IPS-20b (cell line): ENCODE measurements at regions not wholly inside any gene's neighbourhood (a gene's known extent, or its start where the extent isn't known, plus 50 kb on each side); places are given as distances from the start of the nearest gene placed in this dataset.
A peak's percentile ranks its signal among the peaks of the same experiment; 100 is the strongest.
"Not testable (repeated sequence)": the region's sequence is repeated elsewhere in the genome, so short reads cannot be mapped to it uniquely, and the experiment has no call there.

Source experiments
- H3K27ac ChIP-seq: one replicate; pipeline ENCODE4 v1.5.1; 2013; ENCODE audit warnings: low read length
- H3K27me3 ChIP-seq: 2 replicates; pipeline ENCODE4 v1.6.1; 2013; ENCODE audit warnings: mild to moderate bottlenecking, low read length, inconsistent platforms; ENCODE audit not compliant: insufficient read depth
- H3K36me3 ChIP-seq: 2 replicates; pipeline ENCODE4 v1.6.1; 2013; ENCODE audit warnings: low read depth, mild to moderate bottlenecking, inconsistent platforms, low read length, moderate library complexity; ENCODE audit not compliant: insufficient read depth
- H3K4me1 ChIP-seq: 2 replicates; pipeline ENCODE4 v1.6.1; 2013; ENCODE audit warnings: mild to moderate bottlenecking, control low read depth, inconsistent platforms, low read length, moderate library complexity; ENCODE audit not compliant: insufficient read depth
- H3K4me3 ChIP-seq: 2 replicates; pipeline ENCODE4 v1.5.1; 2013; ENCODE audit warnings: mild to moderate bottlenecking, low read length, inconsistent platforms
- H3K9ac ChIP-seq: 2 replicates; pipeline ENCODE4 v1.6.1; 2013; ENCODE audit warnings: low read depth, mild to moderate bottlenecking, inconsistent platforms, low read length, moderate library complexity
- H3K9me3 ChIP-seq: 2 replicates; pipeline ENCODE4 v1.6.1; 2013; ENCODE audit warnings: mild to moderate bottlenecking, low read depth, low read length, inconsistent platforms; ENCODE audit not compliant: insufficient read depth

GRCh38 chr18:9016633-9017166 lies 85.8 kb upstream of the NDUFV2 start:
- no peak overlapping the region for H3K27ac ChIP-seq

DNA sequence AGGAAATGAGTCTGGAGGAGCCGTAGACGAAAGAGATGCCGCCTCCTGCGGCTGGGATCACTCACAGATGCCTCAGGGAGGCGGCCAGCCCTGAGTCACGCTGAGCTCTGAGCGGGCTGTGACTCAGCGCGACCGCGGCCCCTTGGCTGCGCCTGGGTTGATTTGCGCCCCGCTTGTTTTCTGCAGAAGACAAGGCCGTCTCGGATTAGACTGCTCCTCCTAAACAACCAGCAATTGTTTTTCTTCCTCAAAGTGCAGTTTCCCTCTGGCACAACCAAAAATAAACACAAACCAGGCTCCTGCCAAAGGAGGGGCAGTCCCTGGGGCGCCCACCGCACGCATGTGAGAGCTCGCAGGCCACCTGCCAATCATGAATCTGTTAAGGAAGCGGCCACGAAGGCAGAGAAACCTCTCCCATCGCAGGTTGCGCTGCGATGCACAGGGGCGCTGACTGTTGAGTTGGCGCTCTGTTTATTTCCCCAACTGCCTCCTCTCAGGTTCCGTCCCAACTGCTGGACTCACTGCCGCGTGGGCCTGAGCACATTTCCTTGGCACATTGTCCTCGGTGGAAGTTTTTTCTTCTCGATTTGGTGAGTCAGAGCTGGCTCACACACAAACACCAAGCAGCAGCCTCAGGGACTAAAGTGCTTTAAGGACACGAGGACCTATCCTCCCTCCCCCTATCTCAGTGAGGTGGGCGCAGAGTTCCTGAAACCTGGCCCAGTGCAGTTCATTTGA lies 85.2 kb upstream of the NDUFV2 start:
- Histone ChIP-seq H3K4me1 (peaks cover 11% of the 10 kb centered on the region; the same call in 1 of the 2 replicates), H3K9me3 (no peaks in the 10 kb centered on the region; the same call in 1 of the 2 replicates), H3K27me3 (no peaks in the 10 kb centered on the region), H3K36me3 (no peaks in the 10 kb centered on the region), H3K4me3 (no peak overlapping the region), H3K9ac (peak overlapping the region; percentile 57; the same call in 1 of the 2 replicates), H3K27ac (no peak overlapping the region)

More at GRCh38 chr18:9016633-9017166, 85.8 kb upstream of the NDUFV2 start:
- no peaks in the 10 kb centered on the region for H3K36me3 ChIP-seq
- no peak overlapping the region for H3K4me3 ChIP-seq
- peak overlapping the region; percentile 57; the same call in 1 of the 2 replicates for H3K9ac ChIP-seq
- H3K4me1 ChIP-seq, result peaks cover 10% of the 10 kb centered on the region; the same call in 1 of the 2 replicates
- H3K9me3 ChIP-seq, result no peaks in the 10 kb centered on the region; the same call in 1 of the 2 replicates
- H3K27me3 ChIP-seq, result no peaks in the 10 kb centered on the region

DNA sequence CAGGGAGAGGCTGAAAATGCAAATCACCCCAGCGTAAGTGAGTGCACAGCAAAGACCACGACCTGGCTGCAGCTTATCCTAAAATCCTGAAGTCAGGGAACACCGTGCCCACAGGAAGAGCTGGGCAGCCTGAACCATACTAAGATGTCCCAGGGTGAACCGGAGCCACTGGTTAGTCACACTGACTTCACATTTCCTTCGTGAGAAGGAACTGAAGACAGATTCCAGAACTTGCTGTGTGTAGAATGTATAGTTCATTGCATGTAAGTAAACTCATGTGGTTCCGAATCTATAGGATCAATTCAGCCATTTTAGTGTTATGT lies 84.6 kb upstream of the NDUFV2 start:
- H3K27me3 ChIP-seq, result no peaks in the 10 kb centered on the region
- peak overlapping the region; percentile 40; the same call in 1 of the 2 replicates for H3K9ac ChIP-seq
- no peak overlapping the region for H3K4me3 ChIP-seq
- peaks cover 16% of the 10 kb centered on the region; the same call in 1 of the 2 replicates for H3K4me1 ChIP-seq
- no peaks in the 10 kb centered on the region for H3K36me3 ChIP-seq
- H3K27ac ChIP-seq, result no peak overlapping the region
- H3K9me3 ChIP-seq, result no peaks in the 10 kb centered on the region; the same call in 1 of the 2 replicates

GRCh38 chr18:9019135-9019534 lies 83.4 kb upstream of the NDUFV2 start:
- Histone ChIP-seq H3K9me3 (no peaks in the 10 kb centered on the region; the same call in 1 of the 2 replicates), H3K4me3 (no peak overlapping the region), H3K27me3 (no peaks in the 10 kb centered on the region), H3K27ac (no peak overlapping the region), H3K36me3 (no peaks in the 10 kb centered on the region), H3K4me1 (peaks cover 18% of the 10 kb centered on the region; the same call in 1 of the 2 replicates), H3K9ac (no peak overlapping the region)

DNA sequence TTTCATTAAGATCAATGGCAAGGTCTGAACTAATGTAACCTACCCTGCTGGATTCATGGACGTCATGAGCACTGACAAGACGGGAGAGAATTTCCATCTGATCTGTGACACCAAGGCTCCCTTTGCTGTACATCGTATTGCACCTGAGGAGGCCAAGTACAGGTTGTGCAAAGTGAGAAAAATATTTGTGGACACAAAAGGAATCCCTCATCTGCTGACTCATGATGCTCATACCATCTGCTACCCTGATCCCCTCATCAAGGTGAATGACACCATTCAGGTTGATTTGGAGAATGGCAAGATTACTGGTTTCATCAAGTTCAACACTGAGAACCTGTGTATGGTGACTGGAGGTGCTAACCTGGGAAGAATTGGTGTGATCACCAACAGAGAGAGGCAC lies 82.3 kb upstream of the NDUFV2 start:
- Histone ChIP-seq H3K27me3 (no peaks in the 10 kb centered on the region), H3K9ac (no peak overlapping the region), H3K4me1 (peaks cover 18% of the 10 kb centered on the region; the same call in 1 of the 2 replicates), H3K4me3 (no peak overlapping the region), H3K36me3 (no peaks in the 10 kb centered on the region), H3K9me3 (no peaks in the 10 kb centered on the region; the same call in 1 of the 2 replicates), H3K27ac (no peak overlapping the region)

DNA sequence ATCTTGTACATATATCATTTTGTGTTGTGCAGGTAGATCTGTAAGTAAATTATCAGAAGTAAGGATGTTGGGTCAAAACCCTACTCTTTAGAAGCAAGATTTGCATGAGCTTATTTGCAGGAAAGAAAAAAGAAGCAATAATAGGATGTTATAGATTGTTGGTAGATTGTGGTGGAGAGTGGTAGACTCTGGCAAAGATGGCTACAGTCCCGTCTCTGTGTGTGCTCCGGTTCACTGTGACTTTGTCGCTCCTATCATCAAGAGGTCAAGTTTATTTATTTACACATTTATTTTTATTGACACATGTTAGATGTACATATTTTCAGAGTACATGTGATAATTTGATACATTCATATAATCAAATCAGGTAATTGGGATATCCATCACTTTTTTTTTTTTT lies 81.0 kb upstream of the NDUFV2 start:
- Histone ChIP-seq H3K9ac (no peak overlapping the region), H3K27me3 (no peaks in the 10 kb centered on the region), H3K9me3 (no peaks in the 10 kb centered on the region; the same call in 1 of the 2 replicates), H3K27ac (no peak overlapping the region), H3K4me3 (no peak overlapping the region), H3K4me1 (peaks cover 16% of the 10 kb centered on the region; the same call in 1 of the 2 replicates), H3K36me3 (no peaks in the 10 kb centered on the region)

DNA sequence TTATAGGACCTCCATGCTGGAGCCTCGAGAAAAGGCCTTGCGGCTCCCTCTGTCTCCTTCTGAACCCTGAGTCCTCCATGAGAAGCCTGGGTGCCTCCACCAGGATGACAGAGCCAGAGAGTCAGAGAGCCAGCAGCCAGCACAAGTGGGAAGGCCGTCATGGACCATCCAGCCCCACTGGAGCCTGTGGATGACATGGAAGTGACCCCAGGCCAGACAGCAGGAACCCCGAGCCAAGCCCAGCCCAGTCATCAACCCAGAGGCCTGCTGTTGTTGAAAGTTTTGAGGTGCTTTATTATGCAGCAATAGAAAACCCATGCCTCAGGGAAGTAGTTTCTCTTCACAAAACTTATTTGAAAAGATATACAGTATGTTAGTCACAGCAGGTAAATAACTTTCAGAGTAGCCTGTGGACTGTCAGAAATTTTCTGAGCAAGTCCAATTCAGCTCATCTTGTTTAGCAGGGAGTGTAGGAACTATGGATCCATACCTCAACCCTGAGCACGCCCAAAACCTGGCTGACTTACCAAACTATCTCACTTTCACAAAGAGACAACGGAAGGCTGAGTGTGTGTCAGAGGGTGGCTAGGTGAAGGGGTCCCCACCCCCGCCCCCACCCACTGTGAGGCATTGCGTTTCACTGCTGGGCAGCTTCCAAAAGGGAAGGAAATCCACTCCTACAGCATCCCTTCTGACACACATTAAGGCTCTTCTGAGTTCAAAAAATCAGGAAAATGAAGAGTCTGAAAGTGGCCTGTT lies 79.9 kb upstream of the NDUFV2 start:
- Histone ChIP-seq H3K27me3 (no peaks in the 10 kb centered on the region), H3K9me3 (no peaks in the 10 kb centered on the region; the same call in 1 of the 2 replicates), H3K4me1 (peaks cover 8% of the 10 kb centered on the region; the same call in 1 of the 2 replicates), H3K36me3 (no peaks in the 10 kb centered on the region), H3K9ac (no peak overlapping the region), H3K4me3 (no peak overlapping the region), H3K27ac (no peak overlapping the region)

- not testable (repeated sequence) for H3K4me1 ChIP-seq, H3K9me3 ChIP-seq, H3K27me3 ChIP-seq, H3K4me3 ChIP-seq, H3K36me3 ChIP-seq, H3K9ac ChIP-seq, H3K27ac ChIP-seq
These were observed 78.4 kb upstream of the NDUFV2 start for GRCh38 chr18:9024031-9024646.

DNA sequence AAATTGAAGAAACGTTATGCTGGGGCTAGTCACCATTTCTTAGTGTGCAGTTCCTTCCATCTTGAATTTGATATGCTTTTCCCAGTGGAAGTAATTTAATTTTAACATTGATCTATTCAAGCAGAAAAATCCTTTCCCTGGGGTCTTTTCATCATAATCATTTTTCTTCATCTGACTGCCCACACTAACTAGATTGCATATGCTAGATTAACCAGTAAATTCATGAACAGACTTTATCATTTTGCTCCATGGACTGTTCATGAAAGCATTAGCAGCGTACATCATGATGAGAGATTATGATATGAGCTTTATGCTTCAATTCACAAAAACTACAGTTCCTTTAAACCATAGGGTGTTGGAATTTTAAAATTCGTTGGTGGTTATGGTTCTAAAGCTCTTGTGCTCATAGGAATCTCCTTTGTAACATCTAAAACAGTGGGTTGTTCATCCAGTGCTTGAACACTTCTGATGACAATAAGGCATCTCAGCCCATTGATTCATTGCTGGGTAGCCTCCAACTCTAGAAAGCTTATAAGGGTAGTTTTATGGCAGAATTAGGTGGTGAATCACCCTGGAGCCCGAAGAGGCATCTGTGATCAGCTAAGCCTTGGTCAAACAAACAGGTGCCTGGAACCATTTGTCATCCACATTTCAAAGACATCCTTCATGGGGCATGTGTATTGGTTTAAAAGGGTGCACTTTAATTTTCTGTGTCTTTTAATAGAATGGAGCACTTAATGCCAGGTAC lies 77.2 kb upstream of the NDUFV2 start:
- H3K9ac ChIP-seq, result no peak overlapping the region
- no peak overlapping the region for H3K4me3 ChIP-seq
- H3K27me3 ChIP-seq, result no peaks in the 10 kb centered on the region
- no peak overlapping the region for H3K27ac ChIP-seq
- no peaks in the 10 kb centered on the region for H3K9me3 ChIP-seq
- H3K4me1 ChIP-seq, result peaks cover 8% of the 10 kb centered on the region; the same call in 1 of the 2 replicates
- no peaks in the 10 kb centered on the region for H3K36me3 ChIP-seq

GRCh38 chr18:9029131-9029530 lies 73.4 kb upstream of the NDUFV2 start:
- no peaks in the 10 kb centered on the region for H3K4me1 ChIP-seq
- H3K36me3 ChIP-seq, result no peaks in the 10 kb centered on the region
- H3K27me3 ChIP-seq, result no peaks in the 10 kb centered on the region
- no peak overlapping the region for H3K27ac ChIP-seq
- no peak overlapping the region for H3K9ac ChIP-seq
- no peaks in the 10 kb centered on the region for H3K9me3 ChIP-seq
- H3K4me3 ChIP-seq, result no peak overlapping the region

GRCh38 chr18:9032519-9032918 lies 70.0 kb upstream of the NDUFV2 start:
- Histone ChIP-seq H3K36me3 (no peaks in the 10 kb centered on the region), H3K27ac (no peak overlapping the region), H3K9me3 (no peaks in the 10 kb centered on the region), H3K9ac (no peak overlapping the region), H3K4me3 (no peak overlapping the region), H3K27me3 (no peaks in the 10 kb centered on the region), H3K4me1 (no peaks in the 10 kb centered on the region)
